K562 (cell line): ENCODE measurements at regions not wholly inside any gene's neighbourhood (a gene's known extent, or its start where the extent isn't known, plus 50 kb on each side); places are given as distances from the start of the nearest gene placed in this dataset.

Experiments
- ATAC-seq: fragments of 200-7000 bp; cut with Tn5 transposase; 3 replicates; pipeline ENCODE4 v1.9.1; 2020; ENCODE audit warnings: moderate library complexity
- BruUV-seq: library from RNA; stranded (reverse); fragments of 400-500 nt; replicated peaks from 2 replicates; lab custom pipeline; 2021; lab: Mats Ljungman, UMichigan
- CTCF ChIA-PET: fragments of 300-600 bp; formaldehyde crosslinking; extraction: SDS; loops from one replicate; lab custom pipeline; 2021; ENCODE audit warnings: low intra/inter-chr PET ratio; lab: Yijun Ruan, JAX
- POLR2A ChIA-PET: fragments of 300-600, 350-650 bp; sonication (Branson Sonifier 250); formaldehyde crosslinking; extraction: SDS; loops from one replicate; lab custom pipeline; 2021; ENCODE audit warnings: antibody characterized with exemption, inconsistent platforms; lab: Yijun Ruan, JAX
- DNase-seq, 4 experiments: peaks; one replicate each; pipeline versions ENCODE4 v3.0.0 to v3.0.0-alpha.2; 2011 to 2018; ENCODE audit warnings: low spot score in 3 of 4, mixed read lengths in 3 of 4; ENCODE audit errors: extremely low read depth in 1 of 4
- FAIRE-seq: peaks from 2 replicates; lab custom pipeline; 2011; peaks lifted over from hg19 to GRCh38; lab: Jason Lieb, UNC
- H2AFZ ChIP-seq: 2 replicates; pipeline ENCODE4 v1.6.0; 2011; ENCODE audit warnings: low read depth, low read length, control low read depth, inconsistent platforms
- H3K27ac ChIP-seq: fragments of 200-600 bp; 3 replicates; pipeline ENCODE4 v1.8.0; 2011; ENCODE audit warnings: low read depth, mild to moderate bottlenecking, control low read depth, inconsistent platforms, low read length, moderate library complexity, mixed read lengths; ENCODE audit errors: extremely low read depth
- H3K27me3 ChIP-seq, 2 experiments: fragments of 300-600 bp in 1 of 2; 2 replicates in 1 of 2; 3 replicates in 1 of 2; pipeline versions ENCODE4 v1.6.0 to v1.8.0; 2011; ENCODE audit warnings: inconsistent platforms in 2 of 2, low read length in 2 of 2, mild to moderate bottlenecking in 1 of 2, mixed read lengths in 1 of 2, moderate library complexity in 1 of 2; ENCODE audit not compliant: control insufficient read depth in 2 of 2, insufficient read depth in 2 of 2
- H3K36me3 ChIP-seq: fragments of 300-600 bp; 3 replicates; pipeline ENCODE4 v1.8.0; 2011; ENCODE audit warnings: mild to moderate bottlenecking, low read length, inconsistent platforms; ENCODE audit not compliant: control insufficient read depth, insufficient read depth
- H3K4me1 ChIP-seq, 2 experiments: fragments of 200-600 bp in 1 of 2; replicated peaks in 1 of 2; 2 replicates in 1 of 2; 3 replicates in 1 of 2; pipeline versions ENCODE4 v1.5.1 to v1.8.0; 2011; ENCODE audit warnings: inconsistent platforms in 2 of 2, low read length in 2 of 2, mild to moderate bottlenecking in 1 of 2, mixed read lengths in 1 of 2, moderate library complexity in 1 of 2; ENCODE audit not compliant: control insufficient read depth in 2 of 2, insufficient read depth in 2 of 2
- H3K4me2 ChIP-seq: 2 replicates; pipeline ENCODE4 v1.6.1; 2011; ENCODE audit warnings: low read length, control low read depth, inconsistent platforms, mixed read lengths; ENCODE audit not compliant: insufficient read depth
- H3K4me3 ChIP-seq: fragments of 200-600 bp; sonication (generic), shearing (Covaris generic); 2 replicates; pipeline ENCODE4 v1.5.1; 2016; ENCODE audit warnings: control low read depth, inconsistent platforms
- H3K79me2 ChIP-seq: fragments of 200-600 bp; 3 replicates; pipeline ENCODE4 v1.8.0; 2011; ENCODE audit warnings: low read length, inconsistent platforms; ENCODE audit not compliant: control insufficient read depth, insufficient read depth
- H3K9ac ChIP-seq, 2 experiments: 2 replicates each; pipeline versions ENCODE4 v1.6.0 to v1.6.1; 2011; ENCODE audit warnings: low read depth in 2 of 2, low read length in 2 of 2, control low read depth in 1 of 2, inconsistent platforms in 1 of 2, mild to moderate bottlenecking in 1 of 2, mixed read lengths in 1 of 2; ENCODE audit not compliant: insufficient read depth in 1 of 2
- H3K9me1 ChIP-seq: one replicate; pipeline ENCODE4 v1.6.0; 2011; ENCODE audit warnings: inconsistent platforms, mild to moderate bottlenecking, low read length, moderate library complexity; ENCODE audit not compliant: control insufficient read depth, insufficient read depth
- H3K9me3 ChIP-seq: replicated peaks from 2 replicates; pipeline ENCODE4 v1.5.1; 2011; ENCODE audit warnings: low read depth, low read length, inconsistent platforms; ENCODE audit not compliant: control insufficient read depth, insufficient read depth
- H4K20me1 ChIP-seq: replicated peaks from 2 replicates; pipeline ENCODE4 v1.6.1; 2011; ENCODE audit warnings: low read length, inconsistent platforms, mixed read lengths; ENCODE audit not compliant: control insufficient read depth, insufficient read depth
- EWSR1 ChIP-seq: fragments of 450-650 bp; IDR thresholded peaks from 2 replicates; pipeline ENCODE4 v1.6.1; 2018; ENCODE audit warnings: borderline replicate concordance, mild to moderate bottlenecking, low read depth, moderate library complexity; ENCODE audit not compliant: partially characterized antibody
- KLF6 ChIP-seq: fragments of 250-450 bp; sonication (Bioruptor Pico); IDR thresholded peaks from 2 replicates; pipeline ENCODE4 v1.4.0; 2020; ENCODE audit warnings: mild to moderate bottlenecking, moderate library complexity, borderline replicate concordance
- POLR2G ChIP-seq: fragments of 200-400 bp; formaldehyde crosslinking; IDR thresholded peaks from 2 replicates; pipeline ENCODE4 v1.6.1; 2017; ENCODE audit warnings: low read depth, mild to moderate bottlenecking, antibody characterized with exemption, low read length, moderate library complexity
- SRSF1 ChIP-seq: fragments of 200-400 bp; formaldehyde crosslinking; IDR thresholded peaks from 2 replicates; pipeline ENCODE4 v1.6.1; 2017; ENCODE audit warnings: mild to moderate bottlenecking, low read depth, low read length, moderate library complexity
- ZNF79 ChIP-seq: fragments of 250-450 bp; sonication (Bioruptor Pico); IDR thresholded peaks from 2 replicates; pipeline ENCODE4 v1.4.0; 2020; ENCODE audit warnings: low read depth, mild to moderate bottlenecking, moderate library complexity
- WGBS: fragments of 100-300 bp; shearing (Covaris generic); methylation state at CpG from one replicate; pipeline ENCODE4 v1.1.6; 2016; ENCODE audit warnings: low coverage, mixed read lengths; ENCODE audit not compliant: insufficient coverage; ENCODE audit errors: missing lambda C conversion rate; 5-methylcytosine and 5-hydroxymethylcytosine counted together
- in situ Hi-C: fragments of 300-500 bp; cut with MboI; formaldehyde crosslinking; loops from 4 replicates; pipeline ENCODE4 v1.15.0; 2018; ENCODE audit warnings: inconsistent platforms, mixed read lengths
- intact Hi-C: fragments of 100-400 bp; cut with micrococcal nuclease; formaldehyde crosslinking; loops from 2 replicates; pipeline ENCODE4 v1.14.2; 2022
- TF ChIP-seq, protein P1 (sequence below): sonication (generic); formaldehyde crosslinking; IDR thresholded peaks from 2 replicates; pipeline ENCODE4 v1.8.0; 2022; ENCODE audit warnings: mild to moderate bottlenecking, missing genetic modification reagents, borderline replicate concordance

DNA sequence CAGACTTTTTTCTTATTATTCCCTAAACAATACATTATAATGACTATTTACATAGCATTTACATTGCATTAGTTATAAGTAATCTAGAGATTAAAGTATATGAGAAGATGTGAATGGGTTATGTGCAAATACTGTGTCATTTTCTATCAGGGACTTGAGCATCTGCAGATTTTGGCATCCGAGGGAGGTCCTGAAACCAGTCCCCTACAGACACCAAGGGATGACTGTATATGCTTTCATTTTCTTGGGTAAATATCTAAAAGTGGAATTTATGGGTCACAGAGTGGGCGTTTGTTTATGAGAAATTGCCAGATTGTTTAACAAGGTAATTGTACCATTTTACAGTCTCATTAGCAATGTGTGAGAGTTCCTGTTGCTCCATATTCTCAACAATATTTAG is 454.5 kb upstream of the API5 start:
- Histone ChIP-seq H3K9me3 (no peaks in the 10 kb centered on the region), H3K79me2 (no peaks in the 10 kb centered on the region), H3K27me3 (no peaks in the 10 kb centered on the region), H4K20me1 (no peaks in the 10 kb centered on the region), H3K4me1 (no peaks in the 10 kb centered on the region), H3K27ac (no peak overlapping the region), H3K36me3 (no peaks in the 10 kb centered on the region), H3K4me3 (no peak overlapping the region), H3K9me1 (no peaks in the 10 kb centered on the region), H2AFZ (no peak overlapping the region), H3K4me2 (no peak overlapping the region), H3K9ac (no peak overlapping the region)
- CTCF ChIA-PET, result no interaction called here
- intact Hi-C loops (no loop called here), in situ Hi-C loops (no loop called here)
- TF ChIP-seq ZNF79 (CRISPR knock-in tag) (no peak), SRSF1 (no peak), EWSR1 (no peak), KLF6 (no peak), POLR2G (no peak)
- TF ChIP-seq, protein P1, sequence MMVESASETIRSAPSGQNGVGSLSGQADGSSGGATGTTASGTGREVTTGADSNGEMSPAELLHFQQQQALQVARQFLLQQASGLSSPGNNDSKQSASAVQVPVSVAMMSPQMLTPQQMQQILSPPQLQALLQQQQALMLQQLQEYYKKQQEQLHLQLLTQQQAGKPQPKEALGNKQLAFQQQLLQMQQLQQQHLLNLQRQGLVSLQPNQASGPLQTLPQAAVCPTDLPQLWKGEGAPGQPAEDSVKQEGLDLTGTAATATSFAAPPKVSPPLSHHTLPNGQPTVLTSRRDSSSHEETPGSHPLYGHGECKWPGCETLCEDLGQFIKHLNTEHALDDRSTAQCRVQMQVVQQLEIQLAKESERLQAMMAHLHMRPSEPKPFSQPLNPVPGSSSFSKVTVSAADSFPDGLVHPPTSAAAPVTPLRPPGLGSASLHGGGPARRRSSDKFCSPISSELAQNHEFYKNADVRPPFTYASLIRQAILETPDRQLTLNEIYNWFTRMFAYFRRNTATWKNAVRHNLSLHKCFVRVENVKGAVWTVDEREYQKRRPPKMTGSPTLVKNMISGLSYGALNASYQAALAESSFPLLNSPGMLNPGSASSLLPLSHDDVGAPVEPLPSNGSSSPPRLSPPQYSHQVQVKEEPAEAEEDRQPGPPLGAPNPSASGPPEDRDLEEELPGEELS (CRISPR knock-in tag), result no peak
- BruUV-seq, result no TSS peak
- POLR2A ChIA-PET, result no interaction called here
- FAIRE-seq (no peak), ATAC-seq (no peak), DNase-seq (no peak)
- WGBS, result 0% methylated on average over 2 of the region's 2 CpGs
